ENCODE measurements at regions not wholly inside any gene's neighbourhood (a gene's known extent, or its start where the extent isn't known, plus 50 kb on each side); places are given as distances from the start of the nearest gene placed in this dataset.

DNA sequence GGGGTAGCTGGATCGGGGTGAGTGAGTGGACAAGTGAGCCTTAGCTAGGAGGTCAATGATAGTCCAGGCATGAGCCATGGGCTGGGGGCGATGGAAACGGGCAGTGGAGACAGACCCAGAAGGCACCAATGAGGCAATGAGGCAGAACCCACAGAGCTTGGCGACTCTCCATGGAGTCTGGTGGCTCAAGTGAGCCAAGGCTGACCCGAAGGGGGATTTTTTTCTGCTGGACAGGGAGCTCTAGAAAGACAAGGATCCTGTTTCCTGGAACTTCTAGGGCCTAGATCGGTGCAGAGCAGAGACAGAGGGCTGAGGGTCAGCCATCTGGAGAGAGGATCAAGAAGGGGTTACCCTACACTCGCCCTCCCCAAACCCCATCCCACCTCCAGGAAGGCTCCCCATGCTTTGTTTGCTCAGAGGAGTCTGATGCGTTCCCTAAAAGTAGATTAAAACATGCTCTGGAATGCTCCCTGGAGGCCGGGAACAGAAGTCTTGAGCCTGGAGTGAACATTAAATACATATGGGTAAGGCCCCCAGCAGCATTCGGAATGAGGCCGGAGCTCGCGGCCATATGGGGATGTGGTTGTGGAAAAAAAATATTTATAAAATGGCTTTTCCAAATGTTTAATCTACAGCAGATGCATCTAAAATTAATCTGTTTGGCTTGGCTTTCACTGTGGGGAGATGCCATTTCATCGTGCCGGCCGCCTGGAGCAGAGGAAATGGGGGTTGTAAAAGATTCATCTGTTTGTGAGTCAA lies 237.8 kb upstream of the PMEPA1 start:
- POLR2A ChIA-PET (ENCODE audit: unreplicated experiment) = no interaction called here
- Histone ChIP-seq H3K27ac (ENCODE audit: low read length) (no peak overlapping the region), H3F3A (ENCODE audit: low read length, unreplicated experiment) (no peaks in the 10 kb centered on the region), H4K20me1 (ENCODE audit: low read length) (no peaks in the 10 kb centered on the region), H3K4me2 (ENCODE audit: low read length) (no peak overlapping the region), H2AFZ (ENCODE audit: low read length) (no peak overlapping the region), H3K27me3 (ENCODE audit: low read length) (no peaks in the 10 kb centered on the region), H3K4me1 (ENCODE audit: insufficient read depth, low read length) (no peaks in the 10 kb centered on the region), H3K9ac (ENCODE audit: low read length) (no peak overlapping the region), H3K36me3 (ENCODE audit: low read depth, low read length) (no peaks in the 10 kb centered on the region), H3K9me2 (replicated peaks; ENCODE audit: low read length) (no peaks in the 10 kb centered on the region), H3K4me3 (ENCODE audit: low read length) (no peak overlapping the region), H3K79me2 (ENCODE audit: low read length) (no peaks in the 10 kb centered on the region), H3K9me3 (ENCODE audit: low read length) (no peaks in the 10 kb centered on the region)
- no TSS peak for BruUV-seq (replicated peaks)
- CTCF ChIA-PET = no interaction called here
- TF ChIP-seq EZH2 (IDR thresholded peaks at IDR 0.05; ENCODE audit: low read length, unreplicated experiment) (no peak), EZH2phosphoT487 (IDR thresholded peaks at IDR 0.05; ENCODE audit: borderline replicate concordance, low read length) (no peak)
- TF ChIP-seq, protein P1, sequence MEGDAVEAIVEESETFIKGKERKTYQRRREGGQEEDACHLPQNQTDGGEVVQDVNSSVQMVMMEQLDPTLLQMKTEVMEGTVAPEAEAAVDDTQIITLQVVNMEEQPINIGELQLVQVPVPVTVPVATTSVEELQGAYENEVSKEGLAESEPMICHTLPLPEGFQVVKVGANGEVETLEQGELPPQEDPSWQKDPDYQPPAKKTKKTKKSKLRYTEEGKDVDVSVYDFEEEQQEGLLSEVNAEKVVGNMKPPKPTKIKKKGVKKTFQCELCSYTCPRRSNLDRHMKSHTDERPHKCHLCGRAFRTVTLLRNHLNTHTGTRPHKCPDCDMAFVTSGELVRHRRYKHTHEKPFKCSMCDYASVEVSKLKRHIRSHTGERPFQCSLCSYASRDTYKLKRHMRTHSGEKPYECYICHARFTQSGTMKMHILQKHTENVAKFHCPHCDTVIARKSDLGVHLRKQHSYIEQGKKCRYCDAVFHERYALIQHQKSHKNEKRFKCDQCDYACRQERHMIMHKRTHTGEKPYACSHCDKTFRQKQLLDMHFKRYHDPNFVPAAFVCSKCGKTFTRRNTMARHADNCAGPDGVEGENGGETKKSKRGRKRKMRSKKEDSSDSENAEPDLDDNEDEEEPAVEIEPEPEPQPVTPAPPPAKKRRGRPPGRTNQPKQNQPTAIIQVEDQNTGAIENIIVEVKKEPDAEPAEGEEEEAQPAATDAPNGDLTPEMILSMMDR (conservative IDR thresholded peaks at IDR 0.05; ENCODE audit: low read depth, low read length) = no peak
- no peak for ATAC-seq
- no peak for DNase-seq
- intact Hi-C loops (cut with micrococcal nuclease) = no loop called here

DNA sequence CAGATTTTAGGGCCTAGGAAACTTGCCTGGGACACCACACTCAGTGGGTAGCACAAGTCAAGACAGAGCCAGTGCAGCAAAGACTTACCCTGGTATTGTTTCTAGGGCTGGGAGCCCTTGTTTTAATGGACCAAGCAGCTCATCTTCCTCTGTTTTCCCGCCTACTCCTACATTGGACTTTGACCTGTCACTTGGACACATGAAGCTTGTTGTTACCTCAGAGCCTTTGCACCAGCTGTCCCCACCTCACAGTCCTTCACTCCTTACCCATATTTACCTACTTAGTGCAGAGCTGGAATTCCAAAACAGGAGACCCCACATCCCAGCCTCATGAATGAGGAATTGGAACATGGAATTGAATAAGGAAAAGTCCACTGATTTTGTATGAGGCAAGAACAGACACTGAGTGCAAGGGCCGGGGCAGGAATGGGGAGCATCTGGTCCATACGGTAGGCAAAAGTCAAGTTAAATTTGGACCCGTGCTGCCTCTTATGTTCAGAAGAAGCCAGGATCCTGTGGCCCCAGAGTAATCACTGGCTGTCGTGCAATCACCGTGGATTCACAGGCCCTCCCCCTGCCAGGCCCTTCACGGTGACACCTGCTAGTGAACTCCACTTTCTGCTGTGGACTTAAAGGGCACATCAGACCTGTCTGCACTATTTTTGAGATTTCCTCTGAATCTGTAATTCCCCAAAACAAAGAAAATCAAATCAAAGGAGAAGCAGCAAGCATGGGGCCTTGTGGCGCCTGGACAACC lies 236.9 kb upstream of the PMEPA1 start:
- TF ChIP-seq EZH2 (IDR thresholded peaks at IDR 0.05; ENCODE audit: low read length, unreplicated experiment) = no peak
- TF ChIP-seq, protein P1 (conservative IDR thresholded peaks at IDR 0.05; ENCODE audit: low read depth, low read length) = no peak
- TF ChIP-seq EZH2phosphoT487 (IDR thresholded peaks at IDR 0.05; ENCODE audit: borderline replicate concordance, low read length) = no peak
- H3K4me1 ChIP-seq (ENCODE audit: insufficient read depth, low read length) = peaks cover 5% of the 10 kb centered on the region
- no peak overlapping the region for H3K4me2 ChIP-seq (ENCODE audit: low read length)
- no peaks in the 10 kb centered on the region for H3F3A ChIP-seq (ENCODE audit: low read length, unreplicated experiment)
- H3K9me2 ChIP-seq (replicated peaks; ENCODE audit: low read length) = no peaks in the 10 kb centered on the region
- POLR2A ChIA-PET (ENCODE audit: unreplicated experiment) = no interaction called here
- intact Hi-C loops (cut with micrococcal nuclease) = no loop called here
- H3K4me3 ChIP-seq (ENCODE audit: low read length) = no peak overlapping the region
- CTCF ChIA-PET = no interaction called here
- H3K27me3 ChIP-seq (ENCODE audit: low read length) = no peaks in the 10 kb centered on the region
- no peak overlapping the region for H3K27ac ChIP-seq (ENCODE audit: low read length)
- H3K9me3 ChIP-seq (ENCODE audit: low read length) = no peaks in the 10 kb centered on the region
- no peak overlapping the region for H2AFZ ChIP-seq (ENCODE audit: low read length)
- ATAC-seq (no peak), DNase-seq (no peak)
- no peaks in the 10 kb centered on the region for H3K79me2 ChIP-seq (ENCODE audit: low read length)
- no peaks in the 10 kb centered on the region for H3K36me3 ChIP-seq (ENCODE audit: low read depth, low read length)
- no TSS peak for BruUV-seq (replicated peaks)
- H4K20me1 ChIP-seq (ENCODE audit: low read length) = no peaks in the 10 kb centered on the region
- H3K9ac ChIP-seq (ENCODE audit: low read length) = no peak overlapping the region

DNA sequence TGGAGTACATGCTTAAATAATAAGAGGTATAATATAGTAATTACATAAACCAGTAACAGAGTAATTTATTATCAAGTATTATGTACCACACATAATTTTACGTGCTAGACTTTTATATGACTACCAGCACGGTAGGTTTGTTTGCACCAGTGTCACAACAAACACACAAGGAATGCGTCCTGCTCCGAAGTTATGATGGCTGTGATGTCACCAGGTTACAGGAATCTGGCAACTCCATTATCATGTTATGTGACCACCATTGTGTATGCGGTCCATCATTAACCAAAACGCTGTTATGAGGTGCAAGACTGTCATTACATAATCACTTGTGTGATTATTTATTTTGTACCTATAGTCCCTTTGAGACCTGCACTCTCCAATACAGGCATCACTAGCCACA lies 235.2 kb upstream of the PMEPA1 start:
- intact Hi-C loops (cut with micrococcal nuclease) = no loop called here
- H3K27me3 ChIP-seq (ENCODE audit: low read length) = no peaks in the 10 kb centered on the region
- peaks cover 22% of the 10 kb centered on the region for H3K4me1 ChIP-seq (ENCODE audit: insufficient read depth, low read length)
- ATAC-seq (no peak), DNase-seq (no peak)
- H3K79me2 ChIP-seq (ENCODE audit: low read length) = no peaks in the 10 kb centered on the region
- H3K9me2 ChIP-seq (replicated peaks; ENCODE audit: low read length) = no peaks in the 10 kb centered on the region
- no peak overlapping the region for H3K9ac ChIP-seq (ENCODE audit: low read length)
- H3K4me3 ChIP-seq (ENCODE audit: low read length) = no peak overlapping the region
- H2AFZ ChIP-seq (ENCODE audit: low read length) = no peak overlapping the region
- no peaks in the 10 kb centered on the region for H3K36me3 ChIP-seq (ENCODE audit: low read depth, low read length)
- ChIA-PET POLR2A (ENCODE audit: unreplicated experiment) (no interaction called here), CTCF (interaction anchor here (0.6 kb wide), 1 partner anchor 561 kb away, joined by 14 read pairs; no protein-coding TSS in a partner anchor)
- H3F3A ChIP-seq (ENCODE audit: low read length, unreplicated experiment) = no peaks in the 10 kb centered on the region
- no peak overlapping the region for H3K27ac ChIP-seq (ENCODE audit: low read length)
- H4K20me1 ChIP-seq (ENCODE audit: low read length) = no peaks in the 10 kb centered on the region
- TF ChIP-seq, protein P1 (conservative IDR thresholded peaks at IDR 0.05; ENCODE audit: low read depth, low read length) = no peak
- TF ChIP-seq EZH2 (IDR thresholded peaks at IDR 0.05; ENCODE audit: low read length, unreplicated experiment) (no peak), EZH2phosphoT487 (IDR thresholded peaks at IDR 0.05; ENCODE audit: borderline replicate concordance, low read length) (no peak)
- no peaks in the 10 kb centered on the region for H3K9me3 ChIP-seq (ENCODE audit: low read length)
- no TSS peak for BruUV-seq (replicated peaks)
- no peak overlapping the region for H3K4me2 ChIP-seq (ENCODE audit: low read length)
